Mesendoderm (in vitro differentiated cells): ENCODE measurements at regions not wholly inside any gene's neighbourhood (a gene's known extent, or its start where the extent isn't known, plus 50 kb on each side); places are given as distances from the start of the nearest gene placed in this dataset. TPM values are rescaled to one million over a fixed set of nuclear protein-coding genes. Genes with fewer than 3 reads are reported as not detected.

Experiments
- DNase-seq: peaks from one replicate; pipeline ENCODE4 v3.0.0; 2013
- H2AK5ac ChIP-seq: 2 replicates; pipeline ENCODE4 v1.6.1; 2013; ENCODE audit warnings: low read length, inconsistent platforms
- H2BK120ac ChIP-seq: 2 replicates; pipeline ENCODE4 v1.6.1; 2013; ENCODE audit warnings: low read depth, mild to moderate bottlenecking, low read length, moderate library complexity, mixed read lengths
- H2BK15ac ChIP-seq: replicated peaks from 2 replicates; pipeline ENCODE4 v1.6.1; 2013; ENCODE audit warnings: low read depth, mild to moderate bottlenecking, moderate library complexity
- H2BK5ac ChIP-seq: 2 replicates; pipeline ENCODE4 v1.6.1; 2013; ENCODE audit warnings: low read length, inconsistent platforms
- H3K18ac ChIP-seq: 2 replicates; pipeline ENCODE4 v1.6.1; 2013; ENCODE audit warnings: mild to moderate bottlenecking, low read length, mixed read lengths
- H3K23ac ChIP-seq: one replicate; pipeline ENCODE4 v1.6.1; 2013; ENCODE audit warnings: low read length
- H3K27ac ChIP-seq: 2 replicates; pipeline ENCODE4 v1.5.1; 2013; ENCODE audit warnings: low read depth, mild to moderate bottlenecking, inconsistent platforms, low read length, moderate library complexity
- H3K27me3 ChIP-seq: 2 replicates; pipeline ENCODE4 v1.6.1; 2013; ENCODE audit warnings: low read length, control low read depth, mild to moderate bottlenecking, inconsistent platforms; ENCODE audit not compliant: insufficient read depth, poor library complexity
- H3K36me3 ChIP-seq: 2 replicates; pipeline ENCODE4 v1.6.1; 2013; ENCODE audit warnings: low read length, inconsistent platforms; ENCODE audit not compliant: control insufficient read depth, insufficient read depth
- H3K4ac ChIP-seq: one replicate; pipeline ENCODE4 v1.6.1; 2013; ENCODE audit warnings: low read depth, mild to moderate bottlenecking, low read length, moderate library complexity
- H3K4me1 ChIP-seq: 2 replicates; pipeline ENCODE4 v1.6.1; 2013; ENCODE audit warnings: low read depth, low read length, inconsistent platforms; ENCODE audit not compliant: control insufficient read depth
- H3K4me2 ChIP-seq: 2 replicates; pipeline ENCODE4 v1.6.1; 2013; ENCODE audit warnings: low read length
- H3K4me3 ChIP-seq: 2 replicates; pipeline ENCODE4 v1.5.1; 2013; ENCODE audit warnings: mild to moderate bottlenecking, low read length
- H3K56ac ChIP-seq: one replicate; pipeline ENCODE4 v1.6.1; 2013; ENCODE audit warnings: low read length
- H3K79me1 ChIP-seq: 2 replicates; pipeline ENCODE4 v1.6.1; 2013; ENCODE audit warnings: low read length, inconsistent platforms
- H3K79me2 ChIP-seq: 2 replicates; pipeline ENCODE4 v1.6.1; 2013; ENCODE audit warnings: mild to moderate bottlenecking, low read length; ENCODE audit not compliant: control insufficient read depth, insufficient read depth
- H3K9ac ChIP-seq: 2 replicates; pipeline ENCODE4 v1.6.1; 2013; ENCODE audit warnings: low read length, inconsistent platforms
- H4K5ac ChIP-seq: one replicate; pipeline ENCODE4 v1.6.1; 2013; ENCODE audit warnings: low read length
- H4K8ac ChIP-seq: one replicate; pipeline ENCODE4 v1.6.1; 2013; ENCODE audit warnings: low read depth, mild to moderate bottlenecking, control low read depth, low read length, moderate library complexity
- WGBS: extraction: QIAGEN DNeasy Blood & Tissue Kit; methylation state at CpG from one replicate; pipeline ENCODE4 v1.1.7; 2013; ENCODE audit warnings: low lambda C conversion rate, missing lambda C conversion rate; ENCODE audit not compliant: insufficient coverage; ENCODE audit errors: extremely low coverage; 5-methylcytosine and 5-hydroxymethylcytosine counted together
- small RNA-seq: library from polyadenylated mRNA; stranded (forward); fragments of <200 nt; extraction: miRNeasy Mini kit (QIAGEN cat#:217004); gene quantifications from one replicate; pipeline ENCODE3, GENCODE V24; 2013; ENCODE audit not compliant: insufficient read depth

DNA sequence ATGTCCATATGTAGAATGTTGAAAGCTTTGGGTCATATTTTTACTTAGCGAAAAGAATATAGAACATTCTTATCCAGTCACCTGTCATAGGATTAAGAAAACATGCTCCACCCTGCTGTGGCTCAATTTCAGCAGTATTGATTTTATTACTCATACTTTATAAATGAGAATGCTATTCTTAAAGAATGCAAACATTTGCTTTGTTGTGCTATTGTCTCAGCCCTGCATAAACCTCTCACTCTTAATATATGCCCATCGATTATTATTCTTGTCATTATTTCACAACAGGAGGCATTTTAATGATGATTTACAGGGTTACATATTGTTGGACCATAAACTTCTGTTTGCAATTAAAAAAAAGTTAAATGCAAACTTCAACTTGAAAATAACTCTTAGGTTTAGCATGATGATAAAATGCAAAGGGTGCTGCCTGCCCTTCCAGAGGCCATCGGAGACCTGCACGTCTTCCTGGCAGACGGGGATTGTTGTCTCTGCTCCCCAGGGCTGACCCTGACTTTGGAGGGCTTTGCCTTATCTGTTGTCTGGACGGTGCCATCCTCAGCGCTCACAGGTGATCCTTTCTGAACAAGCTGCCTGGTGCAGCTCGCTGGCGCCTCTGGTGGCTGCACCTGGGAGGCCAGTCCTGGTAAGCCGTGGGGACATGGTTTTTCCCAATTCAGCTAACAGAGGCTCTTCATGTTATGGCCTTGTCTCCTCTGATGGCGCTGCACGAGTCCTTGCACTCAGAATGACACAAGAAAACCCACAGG lies 50.0 kb upstream of the SHH start:
- Histone ChIP-seq H3K79me1 (no peaks in the 10 kb centered on the region), H3K27ac (no peak overlapping the region), H3K23ac (no peak overlapping the region), H2BK15ac (no peak overlapping the region), H2BK5ac (no peak overlapping the region), H3K18ac (no peak overlapping the region), H4K8ac (no peak overlapping the region), H3K56ac (no peak overlapping the region), H2AK5ac (no peak overlapping the region), H2BK120ac (no peak overlapping the region), H3K4me3 (no peak overlapping the region), H3K79me2 (no peaks in the 10 kb centered on the region), H3K4ac (no peak overlapping the region), H3K4me1 (no peaks in the 10 kb centered on the region), H3K4me2 (no peak overlapping the region), H3K9ac (no peak overlapping the region), H4K5ac (no peak overlapping the region), H3K27me3 (no peaks in the 10 kb centered on the region), H3K36me3 (no peaks in the 10 kb centered on the region)
- WGBS, result no CpG with 5 or more reads among the region's 12 CpGs
- no peak for DNase-seq

Small RNA genes lying in the stretch of these regions (small RNA-seq; reads per million reads assigned to genes)
- not detected for gene AC093813.1
- gene RF00019, result not detected
